ENCODE measurements at regions not wholly inside any gene's neighbourhood (a gene's known extent, or its start where the extent isn't known, plus 50 kb on each side); places are given as distances from the start of the nearest gene placed in this dataset.

- FAIRE-seq: no peak
Measured at GRCh38 chr15:93708724-93709445, 522.5 kb upstream of the MCTP2 start.

GRCh38 chr15:93707751-93708150, 523.6 kb upstream of the MCTP2 start:
- Histone ChIP-seq H3K27ac (ENCODE audit: low read depth in 2 of 2, low read length in 2 of 2) (no peak overlapping the region), H3K9me3 (ENCODE audit: control insufficient read depth in 2 of 3, insufficient read depth in 1 of 3, low read length in 3 of 3) (no peaks in the 10 kb centered on the region), H3K4me1 (ENCODE audit: control insufficient read depth in 2 of 3, insufficient read depth in 2 of 3, low read depth in 1 of 3, low read length in 3 of 3) (no peaks in the 10 kb centered on the region), H3K36me3 (ENCODE audit: control insufficient read depth in 2 of 3, insufficient read depth in 3 of 3, low read length in 3 of 3) (no peaks in the 10 kb centered on the region), H3K27me3 (ENCODE audit: control insufficient read depth, insufficient read depth, low read length) (no peaks in the 10 kb centered on the region), H3K4me3 (ENCODE audit: low read length in 3 of 3) (no peak overlapping the region), H3K9ac (ENCODE audit: low read length in 3 of 3) (no peak overlapping the region)
- TF ChIP-seq CTCF (IDR thresholded peaks at IDR 0.05; ENCODE audit: borderline replicate concordance, extremely low read depth, insufficient read depth): no peak
- peak in 2 of 5 donors; percentile 7 to 26 for DNase-seq
- intact Hi-C loops (cut with DNase I): no loop called here
- no peak for FAIRE-seq

More at GRCh38 chr15:93708724-93709445, 522.5 kb upstream of the MCTP2 start:
- TF ChIP-seq CTCF (IDR thresholded peaks at IDR 0.05; ENCODE audit: borderline replicate concordance, extremely low read depth, insufficient read depth): no peak
- H3K9ac ChIP-seq (ENCODE audit: low read length in 3 of 3): no peak overlapping the region
- no peak overlapping the region for H3K27ac ChIP-seq (ENCODE audit: low read depth in 2 of 2, low read length in 2 of 2)
- intact Hi-C loops (cut with DNase I): no loop called here
- no peaks in the 10 kb centered on the region for H3K4me1 ChIP-seq (ENCODE audit: control insufficient read depth in 2 of 3, insufficient read depth in 2 of 3, low read depth in 1 of 3, low read length in 3 of 3)
- no peaks in the 10 kb centered on the region for H3K36me3 ChIP-seq (ENCODE audit: control insufficient read depth in 2 of 3, insufficient read depth in 3 of 3, low read length in 3 of 3)
- no peaks in the 10 kb centered on the region for H3K27me3 ChIP-seq (ENCODE audit: control insufficient read depth, insufficient read depth, low read length)
- H3K4me3 ChIP-seq (ENCODE audit: low read length in 3 of 3): no peak overlapping the region
- no peaks in the 10 kb centered on the region for H3K9me3 ChIP-seq (ENCODE audit: control insufficient read depth in 2 of 3, insufficient read depth in 1 of 3, low read length in 3 of 3)
- DNase-seq: peak in 4 of 5 donors; percentile 42 to 59 (median 48)

- H3K9me3 ChIP-seq (ENCODE audit: control insufficient read depth in 2 of 3, insufficient read depth in 1 of 3, low read length in 3 of 3): no peaks in the 10 kb centered on the region
Measured at GRCh38 chr15:93706495-93707292, 524.7 kb upstream of the MCTP2 start.

More at GRCh38 chr15:93706495-93707292, 524.7 kb upstream of the MCTP2 start:
- DNase-seq (peak in 1 of 5 donors; percentile 9), FAIRE-seq (no peak)
- no peak for TF ChIP-seq CTCF (IDR thresholded peaks at IDR 0.05; ENCODE audit: borderline replicate concordance, extremely low read depth, insufficient read depth)
- Histone ChIP-seq H3K9ac (ENCODE audit: low read length in 3 of 3) (no peak overlapping the region), H3K27ac (ENCODE audit: low read depth in 2 of 2, low read length in 2 of 2) (no peak overlapping the region), H3K36me3 (ENCODE audit: control insufficient read depth in 2 of 3, insufficient read depth in 3 of 3, low read length in 3 of 3) (no peaks in the 10 kb centered on the region), H3K4me3 (ENCODE audit: low read length in 3 of 3) (no peak overlapping the region), H3K27me3 (ENCODE audit: control insufficient read depth, insufficient read depth, low read length) (no peaks in the 10 kb centered on the region), H3K4me1 (ENCODE audit: control insufficient read depth in 2 of 3, insufficient read depth in 2 of 3, low read depth in 1 of 3, low read length in 3 of 3) (no peaks in the 10 kb centered on the region)
- intact Hi-C loops (cut with DNase I): no loop called here

Data from kidney (tissue), 13 donors.